Calu3 (cell line): ENCODE measurements at regions not wholly inside any gene's neighbourhood (a gene's known extent, or its start where the extent isn't known, plus 50 kb on each side); places are given as distances from the start of the nearest gene placed in this dataset.

Source experiments
- BruUV-seq: library from RNA; stranded (reverse); fragments of 400-500 nt; replicated peaks from 2 replicates; lab custom pipeline; 2021; lab: Mats Ljungman, UMichigan
- CTCF ChIA-PET: fragments of 300-600 bp; sonication (Branson Sonifier 250); formaldehyde crosslinking; loops from one replicate; lab custom pipeline; 2022; ENCODE audit warnings: antibody characterized with exemption; lab: Charles Lee
- DNase-seq: peaks from one replicate; pipeline ENCODE4 v3.0.0; 2022
- H3K27ac Mint-ChIP-seq: one replicate; pipeline ENCODE4 v1.8.0; 2022; ENCODE audit warnings: mixed read lengths; ENCODE audit not compliant: unreplicated experiment
- H3K27me3 Mint-ChIP-seq: one replicate; pipeline ENCODE4 v1.8.0; 2022; ENCODE audit warnings: mixed read lengths; ENCODE audit not compliant: unreplicated experiment
- H3K36me3 Mint-ChIP-seq: one replicate; pipeline ENCODE4 v1.8.0; 2022; ENCODE audit warnings: mild to moderate bottlenecking, moderate library complexity, mixed read lengths; ENCODE audit not compliant: insufficient read depth, unreplicated experiment
- H3K4me1 Mint-ChIP-seq: one replicate; pipeline ENCODE4 v1.8.0; 2022; ENCODE audit warnings: mild to moderate bottlenecking, low read depth, mixed read lengths; ENCODE audit not compliant: unreplicated experiment
- H3K4me3 Mint-ChIP-seq: one replicate; pipeline ENCODE4 v1.8.0; 2022; ENCODE audit warnings: mild to moderate bottlenecking, low read depth, moderate library complexity, mixed read lengths; ENCODE audit not compliant: unreplicated experiment
- H3K9me3 Mint-ChIP-seq: one replicate; pipeline ENCODE4 v1.8.0; 2022; ENCODE audit warnings: low read depth, mixed read lengths; ENCODE audit not compliant: unreplicated experiment
- CTCF ChIP-seq: fragments of 200-600 bp; IDR thresholded peaks from one replicate; pipeline ENCODE4 v1.8.0; 2022; ENCODE audit warnings: antibody characterized with exemption; ENCODE audit not compliant: unreplicated experiment
- intact Hi-C: fragments of 100-400 bp; cut with micrococcal nuclease; formaldehyde crosslinking; loops from one replicate; pipeline ENCODE4 v1.10.0; 2022; ENCODE audit not compliant: unreplicated experiment

GRCh38 chr5:13252699-13253098 is 691.8 kb downstream of the DNAH5 start:
- BruUV-seq = no TSS peak
- no peak overlapping the region for H3K4me3 Mint-ChIP-seq
- H3K9me3 Mint-ChIP-seq = peaks cover 6% of the 10 kb centered on the region
- H3K27ac Mint-ChIP-seq = no peak overlapping the region
- no peaks in the 10 kb centered on the region for H3K4me1 Mint-ChIP-seq
- CTCF ChIA-PET = interaction anchor here (0.7 kb wide), 1 partner anchor 26 kb away, joined by 6 read pairs; no protein-coding TSS in a partner anchor
- TF ChIP-seq CTCF = no peak
- DNase-seq = no peak
- no peaks in the 10 kb centered on the region for H3K27me3 Mint-ChIP-seq
- no peaks in the 10 kb centered on the region for H3K36me3 Mint-ChIP-seq
- intact Hi-C loops = no loop called here

GRCh38 chr5:13251623-13252376 is 692.7 kb downstream of the DNAH5 start:
- no peak overlapping the region for H3K4me3 Mint-ChIP-seq
- no peak overlapping the region for H3K27ac Mint-ChIP-seq
- H3K9me3 Mint-ChIP-seq = peaks cover 6% of the 10 kb centered on the region
- no peaks in the 10 kb centered on the region for H3K27me3 Mint-ChIP-seq
- TF ChIP-seq CTCF = no peak
- DNase-seq = no peak
- no TSS peak for BruUV-seq
- CTCF ChIA-PET = no interaction called here
- no peaks in the 10 kb centered on the region for H3K4me1 Mint-ChIP-seq
- H3K36me3 Mint-ChIP-seq = no peaks in the 10 kb centered on the region
- intact Hi-C loops = no loop called here

- BruUV-seq = no TSS peak
Measured at GRCh38 chr5:13250464-13251291, 693.8 kb downstream of the DNAH5 start.

GRCh38 chr5:13249854-13250253 is 694.6 kb downstream of the DNAH5 start:
- no peak for TF ChIP-seq CTCF
- Mint-ChIP-seq H3K27ac (no peak overlapping the region), H3K4me1 (no peaks in the 10 kb centered on the region), H3K9me3 (peaks cover 6% of the 10 kb centered on the region), H3K36me3 (no peaks in the 10 kb centered on the region), H3K27me3 (no peaks in the 10 kb centered on the region), H3K4me3 (no peak overlapping the region)
- no peak for DNase-seq
- CTCF ChIA-PET = no interaction called here
- no TSS peak for BruUV-seq
- intact Hi-C loops = no loop called here

More at GRCh38 chr5:13250464-13251291, 693.8 kb downstream of the DNAH5 start:
- Mint-ChIP-seq H3K36me3 (no peaks in the 10 kb centered on the region), H3K27ac (no peak overlapping the region), H3K27me3 (no peaks in the 10 kb centered on the region), H3K9me3 (peaks cover 6% of the 10 kb centered on the region), H3K4me3 (no peak overlapping the region), H3K4me1 (no peaks in the 10 kb centered on the region)
- DNase-seq = no peak
- CTCF ChIA-PET = interaction anchor here (1.2 kb wide), 1 partner anchor 707 kb away, joined by 3 read pairs; no protein-coding TSS in a partner anchor
- intact Hi-C loops = no loop called here
- TF ChIP-seq CTCF = peak; percentile 16
